ENCODE measurements at regions not wholly inside any gene's neighbourhood (a gene's known extent, or its start where the extent isn't known, plus 50 kb on each side); places are given as distances from the start of the nearest gene placed in this dataset.
"Not testable (repeated sequence)": the region's sequence is repeated elsewhere in the genome, so short reads cannot be mapped to it uniquely, and the experiment has no call there.

GRCh38 chr1:213582976-213583567, 404.7 kb upstream of the PROX1 start:
- DNase-seq: no peak

- no peak for DNase-seq
These were observed 403.5 kb upstream of the PROX1 start for GRCh38 chr1:213584272-213584671.

GRCh38 chr1:213585402-213585801, 402.4 kb upstream of the PROX1 start:
- DNase-seq: no peak

- no peak for DNase-seq
These were observed 401.7 kb upstream of the PROX1 start for GRCh38 chr1:213585959-213586586.

GRCh38 chr1:213586587-213586972, 401.2 kb upstream of the PROX1 start:
- DNase-seq: no peak

- no peak for DNase-seq
These were observed 391.0 kb upstream of the PROX1 start for GRCh38 chr1:213596729-213597128.

- no peak for DNase-seq
These were observed 389.5 kb upstream of the PROX1 start for GRCh38 chr1:213598263-213598662.

- DNase-seq: no peak
These were observed 386.9 kb upstream of the PROX1 start for GRCh38 chr1:213600879-213601278.

- not testable (repeated sequence) for DNase-seq
These were observed 386.1 kb upstream of the PROX1 start for GRCh38 chr1:213601705-213602104.

GRCh38 chr1:213602796-213603486, 384.8 kb upstream of the PROX1 start:
- no peak for DNase-seq

GRCh38 chr1:213604477-213604876, 383.3 kb upstream of the PROX1 start:
- no peak for DNase-seq

GRCh38 chr1:213605732-213606131, 382.0 kb upstream of the PROX1 start:
- DNase-seq: no peak

- DNase-seq: no peak
These were observed 381.4 kb upstream of the PROX1 start for GRCh38 chr1:213606252-213606820.

- DNase-seq: no peak
These were observed 374.2 kb upstream of the PROX1 start for GRCh38 chr1:213613549-213613948.

- no peak for DNase-seq
These were observed 372.4 kb upstream of the PROX1 start for GRCh38 chr1:213615226-213615916.

GRCh38 chr1:213617133-213617532, 370.6 kb upstream of the PROX1 start:
- no peak for DNase-seq

GRCh38 chr1:213618094-213618493, 369.7 kb upstream of the PROX1 start:
- DNase-seq: no peak

GRCh38 chr1:213619026-213619425, 368.7 kb upstream of the PROX1 start:
- DNase-seq: no peak

GRCh38 chr1:213621077-213621476, 366.7 kb upstream of the PROX1 start:
- no peak for DNase-seq

- DNase-seq: no peak
These were observed 365.3 kb upstream of the PROX1 start for GRCh38 chr1:213622365-213623063.

GRCh38 chr1:213623064-213623581, 364.6 kb upstream of the PROX1 start:
- DNase-seq: no peak
